ENCODE measurements at regions not wholly inside any gene's neighbourhood (a gene's known extent, or its start where the extent isn't known, plus 50 kb on each side); places are given as distances from the start of the nearest gene placed in this dataset.
"Not testable (repeated sequence)": the region's sequence is repeated elsewhere in the genome, so short reads cannot be mapped to it uniquely, and the experiment has no call there.

- DNase-seq: no peak
Measured at GRCh38 chr3:76212679-76213078, 427.3 kb upstream of the ZNF717 start.

- no peak for DNase-seq
Measured at GRCh38 chr3:76222201-76222600, 436.9 kb upstream of the ZNF717 start.

GRCh38 chr3:76231258-76231657 lies 445.9 kb upstream of the ZNF717 start:
- no peak for DNase-seq

GRCh38 chr3:76242886-76243753 lies 457.8 kb upstream of the ZNF717 start:
- DNase-seq: no peak

GRCh38 chr3:76245073-76245472 lies 459.7 kb upstream of the ZNF717 start:
- DNase-seq: no peak

DNA sequence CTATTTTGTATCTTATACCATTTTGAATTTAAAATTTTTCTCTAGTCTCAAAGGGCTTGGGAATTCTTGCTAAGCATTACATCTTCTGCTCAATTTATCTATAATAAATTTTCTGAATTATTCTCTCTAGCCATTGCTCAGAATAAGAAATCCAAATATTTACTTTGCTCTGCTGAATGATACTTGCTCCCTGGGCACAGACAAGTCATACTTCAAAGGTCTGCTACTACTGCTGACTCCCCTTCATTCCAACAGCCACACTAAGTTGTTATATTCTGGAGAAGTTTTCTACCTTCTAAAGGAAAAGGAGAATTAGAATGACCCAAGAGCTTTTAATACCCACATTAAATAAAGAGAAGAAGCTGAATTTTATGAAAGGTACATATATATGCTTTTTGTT lies 460.3 kb upstream of the ZNF717 start:
- DNase-seq: no peak

DNA sequence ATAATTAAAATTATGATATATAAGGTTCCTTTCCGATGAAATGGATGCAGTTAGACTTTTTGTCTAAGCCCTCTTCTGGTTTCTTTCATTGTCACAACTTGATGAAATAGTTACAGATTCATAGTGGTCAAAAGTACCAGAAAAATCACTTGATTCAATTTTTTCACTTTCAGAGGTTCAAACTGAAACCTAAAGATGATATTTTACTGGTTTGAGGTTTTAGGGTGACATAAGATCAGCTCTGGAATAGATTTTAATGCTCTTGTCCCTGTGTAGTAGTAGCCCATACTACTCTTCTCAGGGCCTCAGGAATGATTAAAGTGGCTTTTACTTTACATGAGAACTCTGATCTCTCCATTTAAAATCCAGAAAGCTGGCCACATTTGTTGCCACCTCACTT lies 479.1 kb upstream of the ZNF717 start:
- DNase-seq: no peak

DNA sequence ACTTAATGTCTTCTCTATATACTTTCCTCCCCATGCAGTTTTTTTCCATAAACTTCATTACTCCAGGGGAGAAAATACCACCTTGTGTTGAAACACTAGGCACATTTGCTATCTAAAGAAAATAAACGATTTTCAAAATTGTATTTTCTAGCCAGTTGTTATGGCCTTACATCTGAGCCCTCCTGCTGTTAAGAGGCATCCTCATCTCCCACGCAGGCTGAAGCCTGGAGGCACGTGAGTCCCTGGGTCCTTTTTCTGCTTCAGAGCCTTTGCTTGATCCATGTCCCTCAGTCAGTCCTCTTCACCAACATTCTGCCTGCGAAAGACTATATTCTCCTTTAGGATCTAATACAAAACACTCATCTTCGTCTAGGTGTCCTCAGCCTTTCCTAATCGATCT lies 479.6 kb upstream of the ZNF717 start:
- no peak for DNase-seq

DNA sequence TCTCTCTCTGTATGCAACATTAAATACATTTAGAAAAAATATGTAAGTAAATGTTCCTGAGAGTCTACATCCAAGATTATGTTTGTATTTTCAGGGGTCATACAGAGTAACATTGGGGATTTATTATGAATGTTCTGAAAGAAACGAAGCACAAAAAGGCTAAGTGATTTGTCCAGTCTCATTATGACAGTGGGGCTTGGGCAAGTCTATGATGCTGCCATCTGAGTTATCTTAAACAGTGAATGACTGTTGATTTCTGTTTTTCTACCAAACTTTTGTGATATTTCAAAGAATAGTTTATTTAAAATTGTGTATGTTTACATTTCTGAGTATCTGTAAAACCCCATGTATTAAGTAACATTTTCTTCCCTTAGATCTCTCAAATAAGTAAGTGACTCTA lies 481.2 kb upstream of the ZNF717 start:
- DNase-seq: no peak

DNA sequence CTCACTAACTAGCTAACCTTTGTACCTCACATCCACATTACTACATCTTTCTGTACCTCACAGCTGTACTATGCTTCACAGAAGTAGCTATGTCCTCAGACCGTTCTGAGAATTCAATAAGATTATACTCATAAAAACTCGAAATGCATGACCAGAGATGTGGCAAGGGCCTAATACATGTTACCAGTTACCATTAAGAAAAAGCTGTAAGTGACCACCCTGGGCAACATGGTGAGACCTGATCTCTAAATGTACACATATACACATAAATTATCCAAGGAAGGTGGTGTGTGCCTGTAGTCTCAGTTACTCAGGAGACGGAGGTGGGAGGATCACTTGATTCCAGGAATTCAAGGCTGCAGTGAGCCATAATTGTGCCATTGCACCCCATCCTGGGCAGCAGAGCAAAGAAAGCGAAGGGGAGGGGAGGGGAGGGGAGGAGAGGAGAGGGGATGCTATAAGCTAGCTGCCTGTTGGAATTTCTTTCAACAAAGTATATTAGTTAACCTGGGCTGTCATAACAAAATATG lies 482.6 kb upstream of the ZNF717 start:
- no peak for DNase-seq

GRCh38 chr3:76293856-76294255 lies 508.5 kb upstream of the ZNF717 start:
- DNase-seq: no peak

GRCh38 chr3:76300746-76301145 lies 515.4 kb upstream of the ZNF717 start:
- DNase-seq: no peak

- no peak for DNase-seq
Measured at GRCh38 chr3:76307556-76307955, 522.2 kb upstream of the ZNF717 start.

- DNase-seq: no peak
Measured at GRCh38 chr3:76308541-76308940, 523.2 kb upstream of the ZNF717 start.

DNA sequence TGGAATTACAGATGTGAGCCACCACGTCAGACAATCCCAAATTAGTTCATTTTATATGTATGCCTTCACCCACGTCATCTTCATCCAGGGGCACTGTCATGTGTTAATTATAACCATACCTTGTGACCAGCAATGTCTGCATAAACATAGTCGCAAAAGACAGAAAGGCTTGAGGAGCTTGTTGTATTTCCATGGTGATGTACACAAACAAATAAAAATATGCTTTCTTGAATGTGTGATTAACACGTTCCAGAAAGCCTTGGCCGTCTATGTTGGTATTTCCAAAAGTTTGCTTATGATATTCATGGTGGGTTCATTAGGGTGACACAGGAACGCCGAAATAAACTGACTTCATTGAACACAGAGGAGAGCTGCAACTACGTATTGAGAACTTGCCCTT lies 524.7 kb upstream of the ZNF717 start:
- no peak for DNase-seq

- no peak for DNase-seq
Measured at GRCh38 chr3:76310667-76311066, 525.3 kb upstream of the ZNF717 start.

GRCh38 chr3:76311941-76312340 lies 526.6 kb upstream of the ZNF717 start:
- DNase-seq: no peak

GRCh38 chr3:76315906-76316305 lies 530.6 kb upstream of the ZNF717 start:
- DNase-seq: not testable (repeated sequence)

DNA sequence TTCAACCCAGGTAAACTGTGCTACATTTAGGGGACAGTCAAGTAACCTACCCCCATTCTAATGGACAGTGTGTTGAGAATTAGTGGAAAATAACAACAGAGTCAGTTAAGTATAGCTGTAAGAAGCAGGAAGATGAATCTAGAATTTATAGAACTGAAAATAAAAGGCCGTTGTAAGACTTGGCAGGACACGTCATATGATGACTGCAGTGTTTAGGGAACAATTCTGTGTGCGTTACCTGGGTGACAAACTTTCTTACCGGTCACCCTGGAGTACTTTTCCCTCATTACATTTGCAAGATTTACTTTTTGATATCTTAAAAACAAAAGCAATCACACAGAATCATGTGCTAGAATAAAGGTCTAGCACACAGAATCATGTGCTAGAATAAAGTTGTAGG lies 536.3 kb upstream of the ZNF717 start:
- no peak for DNase-seq

DNA sequence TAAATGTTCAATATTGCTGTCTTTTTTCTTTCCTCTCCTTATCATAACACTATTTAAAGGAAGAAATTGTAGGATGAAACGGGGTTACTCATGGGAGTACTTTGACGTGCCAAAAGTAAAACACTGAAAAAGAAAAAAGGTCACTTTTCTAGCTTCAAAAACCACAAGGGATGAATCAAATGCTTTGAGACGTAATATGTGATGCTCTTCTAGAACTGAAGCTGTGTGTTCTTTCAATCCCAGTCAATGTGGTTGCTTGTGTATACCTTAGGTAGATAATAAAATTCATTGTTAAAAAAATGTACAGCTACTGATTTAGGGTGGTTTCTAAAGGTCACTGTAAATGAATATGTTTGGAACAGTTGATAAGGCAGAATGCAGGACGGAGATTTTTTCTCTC lies 538.8 kb upstream of the ZNF717 start:
- DNase-seq: no peak

GRCh38 chr3:76345878-76346277 lies 560.5 kb upstream of the ZNF717 start:
- no peak for DNase-seq

- DNase-seq: no peak
Measured at GRCh38 chr3:76346690-76347089, 561.3 kb upstream of the ZNF717 start.

GRCh38 chr3:76349715-76350480 lies 564.5 kb upstream of the ZNF717 start:
- DNase-seq: no peak

DNA sequence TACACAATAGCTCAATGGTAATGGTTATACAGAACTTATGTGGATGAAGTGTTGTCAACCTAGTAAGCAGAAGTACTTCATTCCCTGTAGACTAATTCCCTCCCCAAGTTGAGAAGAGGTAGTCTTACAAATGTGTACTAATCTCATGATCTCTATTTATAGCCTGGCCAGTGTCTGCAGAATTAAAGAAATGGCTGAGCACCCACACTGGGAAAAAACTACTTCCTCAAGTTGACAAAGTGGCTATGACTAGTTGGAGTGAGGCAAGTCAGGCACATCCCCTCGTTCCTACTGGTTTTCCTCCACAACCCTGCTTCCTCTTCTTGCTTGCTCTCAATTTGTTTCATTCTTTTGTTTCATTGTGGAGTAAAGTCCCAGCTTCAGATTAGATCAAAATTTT lies 566.7 kb upstream of the ZNF717 start:
- DNase-seq: no peak
